Stimulated activated CD4-positive, alpha-beta T cell treated with anti-CD3 and anti-CD28 coated beads, Interleukin-12 subunit alpha, Interleukin-12 subunit beta, amount 100 ng/mL, for 4 hours (primary cell): ENCODE measurements at regions not wholly inside any gene's neighbourhood (a gene's known extent, or its start where the extent isn't known, plus 50 kb on each side); places are given as distances from the start of the nearest gene placed in this dataset.

Experiments
- DNase-seq: peaks from one replicate; pipeline ENCODE4 v3.0.0-alpha.2; 2020

DNA sequence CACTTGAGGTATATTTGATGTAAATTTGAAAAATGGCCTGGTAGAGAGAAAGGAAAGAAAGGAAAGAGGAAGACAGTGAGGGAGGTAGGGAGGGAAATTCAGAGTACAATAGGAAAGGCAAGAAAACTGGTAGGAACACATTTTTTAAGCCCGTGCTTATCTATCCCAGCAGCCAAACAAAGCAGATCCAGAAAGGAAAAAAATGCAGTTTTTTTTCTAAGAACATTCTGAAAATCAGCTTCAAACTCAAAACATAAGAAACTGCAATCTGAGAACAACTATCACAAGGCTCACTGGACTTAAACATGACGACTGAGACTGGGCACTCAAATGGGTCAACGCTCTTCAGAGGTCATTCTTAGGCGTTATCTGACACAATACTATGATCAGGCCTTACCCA is 408.3 kb upstream of the DDI1 start:
- no peak for DNase-seq

DNA sequence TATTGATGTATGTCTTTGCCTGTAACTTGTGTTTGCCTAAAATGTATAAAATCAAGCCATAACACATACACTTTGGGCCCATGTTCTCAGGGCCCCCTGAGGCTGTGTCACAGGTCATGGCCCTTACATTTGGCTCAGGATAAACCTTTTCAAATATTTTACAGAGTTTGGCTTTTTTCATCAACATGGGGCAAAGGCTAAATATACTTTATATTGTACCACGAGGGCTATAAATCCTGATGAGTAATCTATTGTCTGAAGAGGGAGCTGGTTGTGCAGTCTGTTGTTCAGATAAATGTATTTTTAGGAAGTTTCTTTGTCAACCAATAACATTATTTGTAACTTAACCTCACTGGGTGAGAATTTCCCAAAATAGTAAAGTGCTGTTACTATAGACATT is 404.6 kb upstream of the DDI1 start:
- no peak for DNase-seq

DNA sequence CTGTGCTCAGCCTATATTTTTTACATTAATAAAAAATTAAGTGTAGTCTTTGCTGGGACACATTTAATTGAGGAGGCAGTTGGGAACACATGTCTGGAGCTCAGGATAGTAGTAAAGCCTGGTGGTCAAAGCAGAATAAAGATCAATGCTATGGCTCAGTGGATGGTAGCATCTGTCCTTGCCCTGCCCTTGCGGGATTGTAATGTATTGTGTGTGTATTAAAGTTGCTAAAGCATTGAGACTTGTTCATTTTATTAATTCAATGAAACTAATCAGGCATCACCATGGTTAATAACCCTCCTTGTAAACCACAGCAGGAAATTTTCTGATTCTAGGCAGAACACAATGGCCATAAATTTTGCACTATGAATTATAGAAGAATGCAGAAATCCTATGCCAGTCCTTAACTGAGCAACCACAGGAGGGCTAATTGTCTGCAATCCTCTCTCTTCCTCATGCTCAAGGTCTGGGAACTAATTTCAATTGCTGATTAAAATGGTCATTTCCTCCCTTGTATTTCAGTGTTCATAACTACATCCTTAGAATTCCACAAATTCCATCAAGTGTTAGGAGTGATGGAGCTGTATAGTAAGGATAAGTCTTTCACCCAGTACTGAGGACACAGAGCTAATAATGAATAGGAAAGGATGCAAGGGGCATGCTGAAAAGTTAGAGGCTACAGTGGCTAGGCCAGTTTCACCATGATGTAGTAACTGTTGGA is 403.2 kb upstream of the DDI1 start:
- no peak for DNase-seq

DNA sequence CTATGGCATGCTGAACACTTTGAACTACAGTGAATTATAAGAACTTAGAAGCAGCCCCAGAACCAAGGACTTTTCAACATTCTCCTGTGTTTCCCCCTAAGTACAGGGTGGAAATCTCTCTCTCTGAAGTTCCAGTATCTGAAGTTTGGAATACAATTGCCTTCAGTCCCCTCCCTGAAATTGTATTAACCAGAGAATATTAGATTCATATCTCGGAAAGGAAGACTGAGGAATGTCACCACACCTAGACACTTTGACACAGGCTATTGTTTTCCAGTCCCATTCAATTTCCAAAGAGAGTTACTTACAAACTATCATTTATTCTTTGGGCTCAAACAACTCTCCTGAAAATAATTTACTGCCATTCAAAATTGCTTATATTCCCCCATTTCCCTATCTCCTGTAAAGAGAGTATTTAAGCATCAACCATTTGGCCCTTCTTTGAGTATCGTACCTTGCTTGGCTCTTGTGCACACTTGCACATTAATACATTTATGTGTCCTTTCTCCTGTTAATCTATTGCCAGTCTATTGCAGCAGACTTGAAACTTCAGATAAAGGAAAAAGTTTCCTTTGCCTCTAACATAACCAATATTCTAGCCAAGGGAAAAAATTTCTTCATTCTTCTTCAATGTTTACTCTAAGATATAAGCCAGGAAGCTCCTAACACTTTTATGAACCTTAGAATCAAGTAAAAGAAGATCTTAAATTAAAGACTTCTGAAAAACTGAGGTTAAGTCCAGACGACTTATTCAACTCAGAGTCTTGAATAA is 402.4 kb upstream of the DDI1 start:
- no peak for DNase-seq

DNA sequence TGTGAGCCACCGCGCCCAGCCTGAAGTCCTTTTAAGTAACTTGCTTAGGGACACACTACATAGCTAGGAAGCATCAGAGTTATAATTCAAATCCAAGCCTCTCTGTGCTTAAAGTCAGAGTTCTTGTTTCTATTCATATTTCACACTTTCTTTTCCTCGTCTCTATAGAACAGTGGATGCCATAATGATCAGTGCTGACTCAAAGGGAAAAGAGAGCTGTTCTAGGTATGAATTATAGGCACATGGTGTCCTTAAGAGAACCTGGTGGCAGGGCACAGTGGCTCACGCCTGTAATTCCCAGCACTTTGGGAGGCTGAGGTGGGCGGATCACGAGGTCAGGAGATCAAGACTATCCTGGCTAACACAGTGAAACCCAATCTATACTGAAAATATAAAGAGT is 400.2 kb upstream of the DDI1 start:
- DNase-seq = no peak

DNA sequence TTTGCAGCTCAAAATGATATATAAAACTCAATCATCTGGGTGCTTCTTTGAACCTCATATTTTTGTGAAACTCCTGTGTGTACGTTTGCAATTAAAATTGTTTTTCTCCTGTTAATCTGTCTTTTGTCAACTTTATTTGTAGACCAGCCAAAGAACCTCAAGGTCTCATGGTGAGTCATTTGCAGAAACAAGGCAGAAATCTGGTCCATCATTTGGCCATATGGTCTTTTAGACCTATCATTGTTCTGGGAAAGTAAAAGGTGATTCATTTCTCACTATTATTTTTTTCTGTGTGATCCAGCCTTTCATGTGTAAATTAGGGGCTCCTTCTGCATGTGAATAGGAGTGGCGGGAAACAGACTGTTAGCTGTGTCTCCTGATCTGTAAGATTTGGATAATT is 399.1 kb upstream of the DDI1 start:
- no peak for DNase-seq

DNA sequence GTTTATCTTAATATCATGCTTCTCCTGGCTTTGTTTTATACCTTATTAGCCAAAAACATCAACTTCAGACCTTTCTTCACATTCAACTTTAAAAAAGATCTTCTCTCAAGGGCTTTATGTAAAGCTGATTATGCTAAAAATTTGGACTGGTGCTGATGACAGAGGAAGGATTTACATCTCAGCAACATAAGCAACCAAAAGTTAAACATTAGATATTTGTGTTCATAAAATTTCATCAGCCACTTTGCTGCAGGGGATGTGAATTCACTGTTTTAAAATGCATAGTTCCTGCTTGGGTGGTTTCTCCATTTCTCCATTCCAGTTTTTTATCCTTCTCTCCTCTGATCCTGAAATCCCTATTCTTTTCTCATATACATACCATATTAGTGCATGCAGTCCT is 398.6 kb upstream of the DDI1 start:
- DNase-seq = no peak

DNA sequence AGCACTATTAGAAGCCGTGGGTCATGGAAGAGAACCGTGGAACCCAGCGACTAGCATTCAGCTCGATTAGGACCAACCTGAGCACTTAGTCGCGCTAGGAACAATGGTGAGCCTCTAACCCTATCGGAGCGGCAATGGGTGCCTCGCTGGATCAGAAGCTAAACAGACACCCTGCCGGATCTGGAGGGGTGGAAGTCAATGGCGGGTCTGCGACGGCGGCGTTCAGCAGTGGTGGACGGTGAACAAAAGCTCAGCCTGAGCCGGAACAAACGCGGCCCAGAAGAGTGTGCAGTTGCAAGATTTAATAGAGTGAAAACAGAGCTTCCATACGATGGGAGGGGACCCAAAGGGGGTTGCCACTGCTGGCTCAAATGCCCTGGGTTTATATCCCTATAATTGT is 391.8 kb upstream of the DDI1 start:
- DNase-seq = no peak

DNA sequence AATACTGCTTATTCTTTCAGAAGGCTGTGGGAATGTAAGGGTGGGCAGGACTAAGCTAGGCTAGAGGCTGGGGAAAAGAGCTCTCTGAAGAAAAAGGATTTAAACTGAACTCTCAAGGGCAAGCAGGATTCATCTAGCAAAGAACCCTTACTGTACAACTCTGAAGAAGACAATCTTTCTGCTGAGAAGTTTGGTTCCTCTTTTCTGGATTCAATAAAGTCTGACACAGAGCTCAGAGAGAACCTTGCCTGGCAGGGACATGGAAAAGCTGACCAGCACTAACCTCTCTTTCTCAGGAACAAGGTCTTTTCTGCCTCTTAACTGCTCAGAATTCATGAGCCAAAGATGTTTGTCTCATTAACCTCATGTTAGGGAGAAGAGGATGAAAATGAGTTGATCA is 388.4 kb upstream of the DDI1 start:
- no peak for DNase-seq

DNA sequence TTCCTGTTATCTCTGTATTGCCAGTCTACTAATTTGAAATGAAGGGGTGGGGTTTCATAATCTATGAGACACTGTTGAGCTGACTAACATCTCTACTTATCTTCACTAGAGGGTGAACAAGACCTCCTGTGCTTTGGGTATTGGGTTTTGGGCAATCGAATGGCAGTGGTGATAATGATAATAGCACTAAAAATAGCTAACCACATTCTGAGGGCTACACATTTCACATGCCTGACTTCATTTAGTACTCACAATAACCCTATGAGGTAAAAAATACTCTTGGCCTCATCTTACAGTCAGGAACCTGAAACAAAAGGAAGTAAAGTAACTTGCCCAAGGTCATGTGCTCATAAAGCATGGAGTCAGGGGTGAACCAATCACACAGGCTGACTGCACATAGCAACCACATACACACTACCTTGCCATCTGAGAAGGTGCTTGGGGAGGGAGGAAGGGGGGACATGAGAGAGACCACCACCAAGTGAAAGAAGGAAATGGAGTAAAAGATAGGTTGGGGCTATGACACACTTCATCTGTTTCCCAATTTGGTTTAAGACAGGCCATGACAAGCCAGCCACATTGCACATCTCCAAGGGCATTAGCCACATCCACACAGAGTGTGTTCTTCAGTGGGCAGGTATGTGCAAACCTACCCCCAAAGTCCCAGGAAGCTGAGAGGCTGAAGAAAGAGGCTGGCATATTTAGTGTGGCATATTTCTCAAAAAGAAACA is 387.6 kb upstream of the DDI1 start:
- DNase-seq = no peak

DNA sequence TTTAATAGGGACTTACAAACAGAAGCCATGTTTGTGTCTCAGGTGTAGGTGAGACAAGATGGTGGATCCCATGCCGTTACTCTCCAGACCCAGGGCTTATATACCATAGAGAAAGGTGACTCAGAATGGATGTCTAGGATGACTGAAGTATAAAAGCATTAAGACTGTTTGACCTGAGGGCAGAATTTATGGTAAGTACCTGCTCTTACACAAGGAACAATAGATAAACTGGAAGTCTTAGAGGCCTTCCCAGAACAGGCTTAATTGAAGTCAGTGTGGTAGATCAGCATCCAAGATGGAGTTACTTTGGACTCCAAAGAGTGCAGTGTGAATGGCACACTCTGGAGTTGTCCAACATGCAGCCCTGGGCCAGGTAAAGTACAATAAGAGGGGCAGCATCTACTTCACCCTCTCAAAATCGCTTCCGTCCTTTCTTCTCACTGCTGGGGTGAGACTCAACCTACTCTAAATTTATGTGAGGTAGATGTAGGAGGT is 387.0 kb upstream of the DDI1 start:
- no peak for DNase-seq

DNA sequence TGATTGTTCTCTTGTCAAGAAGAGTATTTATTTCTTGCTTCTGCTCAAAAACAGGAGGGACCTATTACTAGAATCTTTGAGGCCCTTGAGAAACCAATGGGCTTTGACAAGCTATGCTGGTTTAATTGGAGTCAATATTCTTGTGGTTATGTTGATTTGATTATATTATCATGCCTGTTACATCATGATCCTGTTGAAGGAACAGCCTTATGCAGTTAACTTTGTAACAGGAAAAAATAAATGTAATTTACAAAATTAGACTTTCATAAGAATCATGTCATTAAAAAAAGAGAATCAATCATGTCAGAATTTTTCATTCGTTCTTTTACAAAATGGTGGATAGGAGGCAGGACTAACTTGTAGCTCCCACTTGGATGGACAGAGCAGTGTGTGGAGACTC is 386.1 kb upstream of the DDI1 start:
- no peak for DNase-seq

DNA sequence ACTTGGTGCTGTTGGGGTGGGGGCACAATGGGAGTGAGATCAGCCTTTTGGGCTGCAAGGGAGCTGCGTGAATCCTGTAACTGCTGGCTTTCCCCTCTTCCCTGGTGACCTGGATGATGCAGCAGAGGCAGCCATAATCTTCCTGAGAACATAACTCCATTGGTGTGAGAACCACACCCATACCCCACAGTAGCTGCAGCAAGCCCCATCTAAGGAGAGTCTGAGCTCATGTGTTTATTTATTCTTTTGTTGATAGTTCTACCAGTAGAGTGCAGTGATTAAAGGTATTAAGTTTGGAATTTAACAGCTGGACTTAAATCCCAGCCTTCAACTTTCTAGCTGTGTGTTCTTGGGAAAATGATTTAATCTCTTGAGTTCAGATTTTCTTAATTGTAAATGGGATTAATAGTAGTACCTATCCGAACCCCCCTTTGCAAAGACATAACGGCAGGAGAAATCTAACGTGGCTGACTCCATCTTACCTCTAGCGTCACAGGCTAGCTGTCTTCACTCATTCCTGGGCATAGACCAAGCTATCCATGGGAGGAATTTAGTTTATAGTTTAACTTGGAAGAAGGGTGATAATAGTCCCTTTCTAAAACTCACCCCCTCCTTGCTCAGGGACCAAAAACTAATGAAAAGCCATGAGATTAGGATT is 385.0 kb upstream of the DDI1 start:
- no peak for DNase-seq

DNA sequence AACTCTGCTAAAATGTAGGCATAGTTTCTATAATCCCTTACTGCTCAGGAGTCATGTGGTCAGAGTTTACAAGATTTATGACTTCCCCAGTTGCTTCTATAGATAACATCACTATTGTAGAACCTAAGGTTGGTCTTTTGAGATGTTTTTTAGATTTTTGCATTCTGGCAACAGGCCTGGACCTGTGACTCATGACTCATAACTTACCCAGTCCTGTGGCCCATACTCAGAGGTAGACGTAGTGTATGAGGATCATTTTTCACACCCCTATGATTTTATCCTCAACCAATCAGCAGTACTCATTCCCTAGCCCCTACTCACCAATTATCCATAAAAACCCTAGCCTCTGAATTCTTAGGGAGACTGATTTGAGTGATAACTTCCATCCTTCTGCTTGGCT is 384.4 kb upstream of the DDI1 start:
- no peak for DNase-seq

DNA sequence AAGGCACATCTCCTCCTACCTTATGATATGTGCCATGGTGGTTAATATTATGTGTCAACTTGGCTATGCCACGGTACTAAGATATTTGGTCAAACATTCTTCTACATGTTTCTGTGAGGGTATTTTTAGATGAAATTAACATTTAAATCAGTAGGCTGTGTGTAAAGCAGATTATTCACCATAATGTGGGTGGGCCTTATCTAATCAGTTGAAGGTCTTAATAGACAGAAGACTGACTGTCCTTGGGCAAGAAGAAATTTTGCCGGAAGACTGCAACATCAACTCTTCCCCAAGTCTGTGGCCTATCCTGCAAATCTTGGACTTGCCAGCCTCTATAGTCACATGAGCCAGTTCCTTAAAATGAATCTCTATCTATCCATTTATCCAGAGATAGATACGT is 380.1 kb upstream of the DDI1 start:
- no peak for DNase-seq

DNA sequence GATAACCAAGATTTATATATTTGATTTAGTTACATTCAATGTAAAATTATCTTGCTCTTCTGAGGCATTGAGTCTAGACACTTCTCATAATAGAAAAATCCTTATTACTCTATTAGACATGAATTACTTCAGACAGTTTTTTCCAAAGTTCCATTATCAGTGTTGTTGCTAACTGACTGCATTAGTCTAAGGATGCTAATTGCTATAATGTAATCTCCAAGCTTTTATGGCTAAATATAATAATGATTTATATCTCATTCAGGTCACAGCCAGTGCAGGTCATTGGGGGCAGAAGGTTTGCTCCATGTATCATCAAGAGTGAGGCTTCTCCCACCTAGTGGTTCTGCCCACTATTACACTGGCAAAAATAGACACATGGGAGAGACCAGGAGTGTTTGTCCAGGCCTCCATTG is 377.2 kb upstream of the DDI1 start:
- DNase-seq = no peak

DNA sequence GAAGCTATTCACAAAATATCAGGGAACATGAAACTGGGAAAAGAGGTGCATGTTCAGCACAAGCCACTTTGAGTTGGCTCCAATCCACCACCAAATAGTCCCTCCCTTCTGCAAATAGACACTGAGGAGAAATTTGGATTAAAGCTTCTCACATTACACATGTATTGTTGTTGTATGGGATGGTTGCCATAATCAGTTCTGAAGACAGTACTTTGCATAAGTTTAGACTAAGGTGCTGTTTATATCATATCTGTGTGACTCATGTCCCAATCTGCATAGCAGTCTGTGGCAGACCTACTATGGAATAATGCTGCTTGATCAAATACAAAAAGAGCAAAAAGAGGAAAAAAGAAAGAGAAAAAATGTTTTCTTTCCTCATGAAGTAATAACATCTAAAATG is 376.7 kb upstream of the DDI1 start:
- no peak for DNase-seq

DNA sequence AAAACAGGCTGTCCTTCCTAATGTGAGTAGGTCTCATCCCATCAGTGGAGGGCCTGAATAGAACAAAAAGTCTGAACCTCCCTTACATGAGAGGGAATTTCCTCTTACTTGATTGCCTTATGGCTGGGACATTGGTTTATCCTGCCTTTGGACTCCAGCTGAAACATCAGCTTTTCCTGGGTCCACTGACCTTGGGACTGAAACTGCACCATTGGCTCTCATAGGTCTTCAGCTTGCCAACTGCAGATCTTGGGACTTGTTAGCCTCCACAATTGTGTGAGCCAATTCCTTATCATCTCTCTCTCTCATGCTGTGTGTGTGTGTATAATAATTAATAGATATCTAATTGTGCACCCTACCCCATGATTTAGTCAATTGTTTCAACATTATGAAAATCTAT is 375.3 kb upstream of the DDI1 start:
- no peak for DNase-seq

DNA sequence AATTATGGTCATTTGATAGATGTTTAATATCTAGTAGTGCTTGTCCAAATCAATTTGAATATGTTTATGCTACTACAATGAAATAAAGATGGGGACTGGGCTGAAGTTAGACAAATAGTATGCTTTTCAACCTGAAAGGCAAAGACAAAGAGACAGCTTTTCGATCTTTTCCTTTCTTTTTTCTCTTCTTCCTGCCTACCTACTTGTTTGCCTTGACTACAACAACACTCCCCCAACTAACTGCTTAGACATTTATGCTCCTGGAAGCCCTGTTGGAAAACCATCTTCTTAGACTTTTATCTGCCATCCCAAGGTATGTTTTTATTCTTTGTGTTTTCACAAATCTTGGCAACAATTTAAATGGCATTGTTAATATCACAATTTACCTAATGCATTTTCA is 374.4 kb upstream of the DDI1 start:
- DNase-seq = no peak

DNA sequence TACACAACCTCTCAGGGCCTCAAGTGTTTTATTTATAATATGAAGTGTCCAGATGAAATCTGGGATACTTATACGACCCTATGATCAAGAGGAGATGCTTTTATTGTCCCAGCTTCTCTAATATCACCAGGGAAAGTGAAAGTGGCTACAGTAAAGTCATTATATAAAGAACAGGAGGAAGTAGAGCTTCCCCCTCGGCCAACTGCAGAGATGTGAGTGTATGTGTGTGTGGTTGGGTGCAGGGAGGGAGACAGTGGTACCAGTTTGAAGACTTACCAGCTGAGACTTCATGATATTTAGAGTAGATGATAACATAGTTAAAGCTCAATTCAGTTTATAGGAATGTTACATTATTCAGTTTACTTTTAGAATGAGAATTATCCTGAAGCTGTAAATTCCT is 373.6 kb upstream of the DDI1 start:
- DNase-seq = no peak

DNA sequence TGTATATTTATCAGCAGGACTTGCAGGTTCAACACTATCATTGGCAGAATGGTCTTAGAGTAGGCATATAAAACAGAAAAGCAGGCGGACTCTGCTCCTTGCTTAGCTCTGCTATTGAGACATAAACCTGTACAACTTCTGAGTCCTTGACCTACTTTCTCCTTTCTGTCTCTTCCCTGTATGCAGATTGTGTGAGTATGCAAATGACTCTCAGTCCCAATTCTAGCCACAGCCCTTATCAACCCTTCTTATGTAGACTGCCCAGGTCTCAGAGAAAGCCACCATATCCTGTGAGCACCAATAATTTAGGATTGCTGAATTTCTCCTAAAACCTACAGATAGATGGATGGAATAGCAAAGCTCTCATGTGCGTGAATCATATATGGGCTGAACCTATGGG is 367.6 kb upstream of the DDI1 start:
- DNase-seq = no peak

DNA sequence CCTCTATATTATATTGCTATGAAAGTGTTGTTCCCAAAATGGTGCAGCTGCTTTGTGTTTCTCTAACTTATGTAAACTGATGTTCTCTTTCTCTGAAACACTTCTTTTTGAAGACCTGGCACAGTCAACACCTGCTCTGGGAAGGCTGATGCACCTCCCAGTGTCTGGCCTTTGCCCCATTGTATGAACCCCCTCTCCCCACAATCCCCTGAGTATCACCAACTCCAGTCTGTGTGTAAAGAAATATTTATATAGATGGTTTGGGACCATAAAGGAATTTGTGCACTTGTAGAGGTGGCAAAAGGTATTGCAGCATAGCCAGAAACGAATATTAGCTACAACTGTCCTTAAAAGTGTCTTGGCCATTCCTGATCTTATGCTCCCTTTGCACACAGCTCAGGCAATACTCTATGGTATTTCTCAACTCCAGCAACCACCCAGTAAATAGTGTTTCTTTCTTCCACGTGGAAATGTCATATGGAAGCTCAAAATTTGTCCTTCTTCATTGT is 365.2 kb upstream of the DDI1 start:
- DNase-seq = no peak

DNA sequence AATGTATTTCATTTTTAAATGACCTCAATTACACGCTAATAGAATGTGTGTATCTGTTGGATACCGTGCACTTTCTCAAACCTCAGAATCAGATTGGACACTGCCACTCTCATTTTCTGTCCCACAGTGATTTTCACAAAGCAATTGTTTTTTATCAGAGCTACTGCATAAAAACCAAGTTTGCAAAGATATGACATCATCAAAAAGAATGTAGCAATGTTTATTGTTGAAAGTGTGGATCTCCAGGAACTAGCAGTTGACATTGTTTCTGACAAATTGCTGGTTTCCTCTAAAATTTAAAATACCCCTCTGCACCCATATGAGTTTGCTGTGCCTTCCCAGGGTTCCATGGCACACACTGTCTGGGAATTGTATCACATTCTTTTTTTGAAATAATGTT is 362.7 kb upstream of the DDI1 start:
- DNase-seq = no peak
